ENCODE measurements at regions not wholly inside any gene's neighbourhood (a gene's known extent, or its start where the extent isn't known, plus 50 kb on each side); places are given as distances from the start of the nearest gene placed in this dataset.

DNA sequence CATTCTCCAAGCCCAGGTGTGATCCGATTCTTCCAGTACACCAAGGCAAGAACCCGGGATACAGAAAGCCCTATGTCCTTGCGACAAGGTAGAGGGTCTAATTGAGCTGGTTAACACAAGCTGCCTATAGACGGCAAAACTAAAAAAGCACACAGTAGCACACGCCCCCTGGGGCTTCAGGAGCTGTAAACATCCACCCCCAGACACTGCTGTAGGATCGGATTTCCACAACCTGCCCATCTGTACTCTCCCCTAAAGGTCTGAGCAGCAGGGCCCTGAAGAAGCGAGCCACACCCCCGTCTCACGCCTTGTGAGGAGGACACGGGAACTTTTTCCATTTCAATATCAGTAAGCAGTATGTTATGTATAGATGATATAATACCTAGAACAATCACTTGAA, 624.7 kb downstream of the BUD13 start:
- TF ChIP-seq POLR2A (IDR thresholded peaks at IDR 0.05) = no peak
- TF ChIP-seq, protein P1, sequence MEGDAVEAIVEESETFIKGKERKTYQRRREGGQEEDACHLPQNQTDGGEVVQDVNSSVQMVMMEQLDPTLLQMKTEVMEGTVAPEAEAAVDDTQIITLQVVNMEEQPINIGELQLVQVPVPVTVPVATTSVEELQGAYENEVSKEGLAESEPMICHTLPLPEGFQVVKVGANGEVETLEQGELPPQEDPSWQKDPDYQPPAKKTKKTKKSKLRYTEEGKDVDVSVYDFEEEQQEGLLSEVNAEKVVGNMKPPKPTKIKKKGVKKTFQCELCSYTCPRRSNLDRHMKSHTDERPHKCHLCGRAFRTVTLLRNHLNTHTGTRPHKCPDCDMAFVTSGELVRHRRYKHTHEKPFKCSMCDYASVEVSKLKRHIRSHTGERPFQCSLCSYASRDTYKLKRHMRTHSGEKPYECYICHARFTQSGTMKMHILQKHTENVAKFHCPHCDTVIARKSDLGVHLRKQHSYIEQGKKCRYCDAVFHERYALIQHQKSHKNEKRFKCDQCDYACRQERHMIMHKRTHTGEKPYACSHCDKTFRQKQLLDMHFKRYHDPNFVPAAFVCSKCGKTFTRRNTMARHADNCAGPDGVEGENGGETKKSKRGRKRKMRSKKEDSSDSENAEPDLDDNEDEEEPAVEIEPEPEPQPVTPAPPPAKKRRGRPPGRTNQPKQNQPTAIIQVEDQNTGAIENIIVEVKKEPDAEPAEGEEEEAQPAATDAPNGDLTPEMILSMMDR (IDR thresholded peaks at IDR 0.05) = no peak
